HepG2 (cell line): ENCODE measurements at regions not wholly inside any gene's neighbourhood (a gene's known extent, or its start where the extent isn't known, plus 50 kb on each side); places are given as distances from the start of the nearest gene placed in this dataset.

Experiments used
- ATAC-seq: fragments of 200-7000 bp; cut with Tn5 transposase; 3 replicates; pipeline ENCODE4 v1.9.1; 2020; ENCODE audit warnings: mild to moderate bottlenecking, moderate library complexity
- BruUV-seq: library from RNA; stranded (reverse); fragments of 400-500 nt; replicated peaks from 2 replicates; lab custom pipeline; 2021; lab: Mats Ljungman, UMichigan
- CTCF ChIA-PET: fragments of 300-600 bp; formaldehyde crosslinking; extraction: SDS; loops from one replicate; lab custom pipeline; 2021; ENCODE audit warnings: low total read pairs, inconsistent platforms, low intra/inter-chr PET ratio; lab: Yijun Ruan, JAX
- POLR2A ChIA-PET: fragments of 350-600 bp; sonication (Branson Sonifier 250); formaldehyde crosslinking; loops from one replicate; lab custom pipeline; 2020; ENCODE audit warnings: antibody characterized with exemption, inconsistent platforms; lab: Yijun Ruan, JAX
- DNase-seq: peaks from one replicate; pipeline ENCODE4 v3.0.0-alpha.2; 2015; ENCODE audit warnings: low spot score
- FAIRE-seq: peaks from 3 replicates; lab custom pipeline; 2011; peaks lifted over from hg19 to GRCh38; lab: Jason Lieb, UNC
- H2AFZ ChIP-seq: one replicate; pipeline ENCODE4 v1.6.1; 2011; ENCODE audit warnings: low read length, inconsistent platforms
- H3K27ac ChIP-seq: fragments of 300-600 bp; 3 replicates; pipeline ENCODE4 v1.8.0; 2011; ENCODE audit warnings: mixed run types, mild to moderate bottlenecking, mixed read lengths, low read length, inconsistent platforms; ENCODE audit not compliant: insufficient read depth; ENCODE audit errors: extremely low read length
- H3K27me3 ChIP-seq, 2 experiments: fragments of 200-600 bp in 1 of 2; 2 replicates in 1 of 2; 3 replicates in 1 of 2; pipeline versions ENCODE4 v1.6.0 to v1.8.0; 2011; ENCODE audit warnings: low read length in 2 of 2, mild to moderate bottlenecking in 2 of 2, moderate library complexity in 2 of 2, inconsistent platforms in 1 of 2; ENCODE audit not compliant: insufficient read depth in 2 of 2, control insufficient read depth in 1 of 2
- H3K36me3 ChIP-seq, 2 experiments: fragments of 200-600 bp in 1 of 2; replicated peaks in 1 of 2; 2 replicates in 1 of 2; 3 replicates in 1 of 2; pipeline versions ENCODE4 v1.5.1 to v1.8.0; 2011; ENCODE audit warnings: low read length in 2 of 2, inconsistent platforms in 1 of 2; ENCODE audit not compliant: insufficient read depth in 2 of 2, control insufficient read depth in 1 of 2
- H3K4me1 ChIP-seq: 2 replicates; pipeline ENCODE4 v1.5.1; 2012; ENCODE audit warnings: low read length, inconsistent platforms; ENCODE audit not compliant: insufficient read depth
- H3K4me2 ChIP-seq: 2 replicates; pipeline ENCODE4 v1.6.0; 2011; ENCODE audit warnings: low read depth, low read length, inconsistent platforms
- H3K4me3 ChIP-seq, 3 experiments: fragments of 200-600 bp in 1 of 3; sonication (generic), shearing (Covaris generic) in 1 of 3; replicated peaks in 1 of 3; 2 replicates each; pipeline ENCODE4 v1.5.1; 2011 to 2016; ENCODE audit warnings: low read length in 3 of 3, inconsistent platforms in 2 of 3, low read depth in 2 of 3, mild to moderate bottlenecking in 2 of 3, control low read depth in 1 of 3, mixed read lengths in 1 of 3; ENCODE audit not compliant: insufficient read depth in 1 of 3
- H3K79me2 ChIP-seq: one replicate; pipeline ENCODE4 v1.6.1; 2011; ENCODE audit warnings: low read length, inconsistent platforms; ENCODE audit not compliant: insufficient read depth
- H3K9ac ChIP-seq: 2 replicates; pipeline ENCODE4 v1.6.0; 2011; ENCODE audit warnings: mild to moderate bottlenecking, low read depth, low read length, inconsistent platforms; ENCODE audit not compliant: insufficient read depth
- H3K9me3 ChIP-seq: 2 replicates; pipeline ENCODE4 v1.5.1; 2012; ENCODE audit warnings: mild to moderate bottlenecking, low read length
- H4K20me1 ChIP-seq: 2 replicates; pipeline ENCODE4 v1.6.0; 2011; ENCODE audit warnings: inconsistent platforms, mild to moderate bottlenecking, low read length, moderate library complexity; ENCODE audit not compliant: insufficient read depth
- AHR ChIP-seq: IDR thresholded peaks from 2 replicates; pipeline ENCODE4 v1.6.1; 2018; ENCODE audit warnings: missing genetic modification reagents, missing compliant biosample characterization
- ATF2 ChIP-seq: sonication (generic); formaldehyde crosslinking; IDR thresholded peaks from 2 replicates; pipeline ENCODE4 v1.4.0; 2020; ENCODE audit warnings: missing genetic modification reagents
- FOXA1 ChIP-seq, 2 experiments: fragments of 450-650 bp in 1 of 2; sonication (generic) in 1 of 2; formaldehyde crosslinking in 1 of 2; IDR thresholded peaks; 2 replicates each; pipeline versions ENCODE4 v1.4.0 to v1.6.1; 2016 to 2020; ENCODE audit warnings: missing genetic modification reagents in 1 of 2
- GTF2F1 ChIP-seq: fragments of 150-350 bp; IDR thresholded peaks from 2 replicates; pipeline ENCODE4 v1.6.1; 2014; ENCODE audit warnings: low read length
- HNRNPL ChIP-seq: fragments of 200-400 bp; formaldehyde crosslinking; IDR thresholded peaks from 2 replicates; pipeline ENCODE4 v1.6.1; 2017; ENCODE audit warnings: mild to moderate bottlenecking, low read depth, low read length
- LBX2 ChIP-seq: sonication (generic); formaldehyde crosslinking; IDR thresholded peaks from 2 replicates; pipeline ENCODE4 v1.5.0; 2020; ENCODE audit warnings: missing genetic modification reagents, mild to moderate bottlenecking, borderline replicate concordance
- NBN ChIP-seq: fragments of 450-650 bp; conservative IDR thresholded peaks from 2 replicates; pipeline ENCODE4 v1.6.1; 2017
- SP2 ChIP-seq: sonication (generic); formaldehyde crosslinking; IDR thresholded peaks from 2 replicates; pipeline ENCODE4 v1.5.1; 2020; ENCODE audit warnings: mild to moderate bottlenecking, missing genetic modification reagents
- STAT5B ChIP-seq: sonication (generic); formaldehyde crosslinking; IDR thresholded peaks from 2 replicates; pipeline ENCODE4 v1.4.0; 2020; ENCODE audit warnings: missing genetic modification reagents
- XBP1 ChIP-seq: sonication (generic); formaldehyde crosslinking; IDR thresholded peaks from 2 replicates; pipeline ENCODE4 v1.5.0; 2020; ENCODE audit warnings: missing genetic modification reagents
- YEATS4 ChIP-seq: sonication (generic); formaldehyde crosslinking; IDR thresholded peaks from 2 replicates; pipeline ENCODE4 v1.4.0; 2020; ENCODE audit warnings: missing genetic modification reagents, borderline replicate concordance
- ZNF580 ChIP-seq: IDR thresholded peaks from 2 replicates; pipeline ENCODE4 v1.6.1; 2016; ENCODE audit warnings: low read depth, borderline replicate concordance
- ZNF800 ChIP-seq: sonication (generic); formaldehyde crosslinking; IDR thresholded peaks from 2 replicates; pipeline ENCODE4 v1.4.0; 2020; ENCODE audit warnings: missing genetic modification reagents
- ZSCAN30 ChIP-seq: sonication (generic); formaldehyde crosslinking; IDR thresholded peaks from 2 replicates; pipeline ENCODE4 v1.5.0; 2020; ENCODE audit warnings: mild to moderate bottlenecking, missing genetic modification reagents
- WGBS: methylation state at CpG from one replicate; pipeline ENCODE4 v1.1.6; 2017; ENCODE audit warnings: low lambda C conversion rate; 5-methylcytosine and 5-hydroxymethylcytosine counted together
- in situ Hi-C: cut with HindIII; loops from 2 replicates; pipeline ENCODE4 v1.10.0; 2017; ENCODE audit warnings: low pct_unique_long_range_greater_than_20kb; ENCODE audit not compliant: extremely low pct_ligation_motif_present
- intact Hi-C: fragments of 100-400 bp; cut with micrococcal nuclease; formaldehyde crosslinking; loops from one replicate; pipeline ENCODE4 v1.10.0; 2022; ENCODE audit not compliant: unreplicated experiment

GRCh38 chr10:4501306-4501705, 324.7 kb upstream of the AKR1E2 start:
- CTCF ChIA-PET = no interaction called here
- no peaks in the 10 kb centered on the region for H4K20me1 ChIP-seq
- ATAC-seq (no peak), FAIRE-seq (no peak), DNase-seq (no peak)
- no peaks in the 10 kb centered on the region for H3K9me3 ChIP-seq
- intact Hi-C loops (no loop called here), in situ Hi-C loops (no loop called here)
- H2AFZ ChIP-seq = no peak overlapping the region
- H3K4me1 ChIP-seq = no peaks in the 10 kb centered on the region
- 33% methylated on average over 2 of the region's 2 CpGs for WGBS
- no peak overlapping the region for H3K9ac ChIP-seq
- no peak overlapping the region for H3K4me2 ChIP-seq
- H3K27ac ChIP-seq = no peak overlapping the region
- H3K79me2 ChIP-seq = no peaks in the 10 kb centered on the region
- H3K27me3 ChIP-seq = peaks cover 0 to 3% of the 10 kb centered on the region in 2 experiments; a peak in 1 of 5 replicates
- POLR2A ChIA-PET = no interaction called here
- no peak overlapping the region for H3K4me3 ChIP-seq
- H3K36me3 ChIP-seq = no peaks in the 10 kb centered on the region
- TF ChIP-seq NBN (no peak), ATF2 (CRISPR knock-in tag) (no peak), LBX2 (no peak), ZSCAN30 (CRISPR knock-in tag) (no peak), FOXA1 (IDR thresholded peaks at IDR 0.05) (no peak), FOXA1 (CRISPR knock-in tag; IDR thresholded peaks at IDR 0.05) (no peak), AHR (CRISPR knock-in tag) (no peak), YEATS4 (CRISPR knock-in tag) (no peak), SP2 (CRISPR knock-in tag) (no peak), STAT5B (no peak), GTF2F1 (no peak), ZNF800 (no peak), ZNF580 (CRISPR knock-in tag) (no peak), XBP1 (CRISPR knock-in tag) (no peak), HNRNPL (no peak)
- BruUV-seq = no TSS peak
